HG02884 (cell line): ENCODE measurements at regions not wholly inside any gene's neighbourhood (a gene's known extent, or its start where the extent isn't known, plus 50 kb on each side); places are given as distances from the start of the nearest gene placed in this dataset.
A peak's percentile ranks its signal among the peaks of the same experiment; 100 is the strongest.

Experiments used
- ATAC-seq: cut with Tn5 transposase; IDR thresholded peaks from one replicate; pipeline ENCODE4 v1.9.1; 2021; ENCODE audit warnings: mild to moderate bottlenecking, moderate library complexity; ENCODE audit not compliant: unreplicated experiment

- no peak for ATAC-seq
Observed at GRCh38 chr20:21653628-21654027, 51.8 kb upstream of the PAX1 start.

GRCh38 chr20:21643417-21643816, 62.0 kb upstream of the PAX1 start:
- no peak for ATAC-seq

GRCh38 chr20:21640556-21640955, 64.9 kb upstream of the PAX1 start:
- ATAC-seq = no peak

GRCh38 chr20:21633829-21634228, 71.6 kb upstream of the PAX1 start:
- no peak for ATAC-seq

GRCh38 chr20:21632735-21633053, 72.8 kb upstream of the PAX1 start:
- ATAC-seq = no peak

GRCh38 chr20:21632031-21632734, 73.3 kb upstream of the PAX1 start:
- no peak for ATAC-seq

GRCh38 chr20:21628800-21629199, 76.7 kb upstream of the PAX1 start:
- ATAC-seq = no peak

- ATAC-seq = no peak
Observed at GRCh38 chr20:21623781-21624094, 81.7 kb upstream of the PAX1 start.

- ATAC-seq = no peak
Observed at GRCh38 chr20:21623074-21623780, 82.2 kb upstream of the PAX1 start.

- ATAC-seq = no peak
Observed at GRCh38 chr20:21622097-21622857, 83.2 kb upstream of the PAX1 start.

GRCh38 chr20:21618759-21619416, 86.6 kb upstream of the PAX1 start:
- ATAC-seq = peak; percentile 69

GRCh38 chr20:21615617-21616080, 89.8 kb upstream of the PAX1 start:
- ATAC-seq = no peak

GRCh38 chr20:21614980-21615379, 90.5 kb upstream of the PAX1 start:
- ATAC-seq = no peak

GRCh38 chr20:21613512-21613911, 92.0 kb upstream of the PAX1 start:
- no peak for ATAC-seq

GRCh38 chr20:21609981-21610380, 95.5 kb upstream of the PAX1 start:
- ATAC-seq = no peak

GRCh38 chr20:21609221-21609620, 95.4 kb upstream of the NKX2-2 start:
- no peak for ATAC-seq

- no peak for ATAC-seq
Observed at GRCh38 chr20:21608777-21609176, 94.9 kb upstream of the NKX2-2 start.

GRCh38 chr20:21607971-21608725, 94.3 kb upstream of the NKX2-2 start:
- ATAC-seq = no peak

- ATAC-seq = no peak
Observed at GRCh38 chr20:21601799-21602198, 87.9 kb upstream of the NKX2-2 start.

GRCh38 chr20:21586682-21587081, 72.8 kb upstream of the NKX2-2 start:
- ATAC-seq = no peak
